Prostate gland (tissue), 2 donors: ENCODE measurements at regions not wholly inside any gene's neighbourhood (a gene's known extent, or its start where the extent isn't known, plus 50 kb on each side); places are given as distances from the start of the nearest gene placed in this dataset.
"Not testable (repeated sequence)": the region's sequence is repeated elsewhere in the genome, so short reads cannot be mapped to it uniquely, and the experiment has no call there.

Source experiments
- DNase-seq: peaks from one replicate; pipeline ENCODE4 v3.0.0-alpha.2; 2019; ENCODE audit warnings: low spot score
- H3K27ac ChIP-seq, 2 donors: fragments of 200-600 bp; sonication (generic); 2 replicates each; pipeline ENCODE4 v1.5.1; 2017 to 2019
- H3K27me3 ChIP-seq: fragments of 200-600 bp; sonication (generic); replicated peaks from 2 replicates; pipeline ENCODE4 v1.5.1; 2019; ENCODE audit not compliant: insufficient read depth
- H3K36me3 ChIP-seq, 2 donors: fragments of 200-600 bp; sonication (generic); 1 replicate in 1 of 2; 2 replicates in 1 of 2; pipeline versions ENCODE4 v1.5.1 to v1.8.1; 2017 to 2019
- H3K4me1 ChIP-seq: fragments of 200-600 bp; sonication (generic); replicated peaks from 2 replicates; pipeline ENCODE4 v1.5.1; 2019
- H3K4me3 ChIP-seq, 2 donors: fragments of 200-600 bp; sonication (generic); 2 replicates each; pipeline ENCODE4 v1.5.1; 2017 to 2019
- H3K9me3 ChIP-seq: fragments of 200-600 bp; sonication (generic); 2 replicates; pipeline ENCODE4 v1.5.1; 2017
- CTCF ChIP-seq, 4 experiments: fragments of 200-600 bp in 2 of 4; fragments of 450-650 bp in 2 of 4; sonication (generic) in 2 of 4; IDR thresholded peaks; 1 replicate in 3 of 4; 2 replicates in 1 of 4; pipeline ENCODE4 v1.5.1; 2016 to 2019; ENCODE audit warnings: antibody characterized with exemption in 4 of 4, mild to moderate bottlenecking in 2 of 4, moderate library complexity in 2 of 4
- POLR2A ChIP-seq: fragments of 450-650 bp; IDR thresholded peaks from one replicate; pipeline ENCODE4 v1.6.1; 2016; ENCODE audit warnings: antibody characterized with exemption, mild to moderate bottlenecking
- POLR2AphosphoS5 ChIP-seq: sonication (generic); formaldehyde crosslinking; IDR thresholded peaks from one replicate; pipeline ENCODE4 v1.6.1; 2017; ENCODE audit warnings: antibody characterized with exemption
- WGBS: methylation state at CpG from one replicate; pipeline ENCODE4 v1.1.5; 2018; 5-methylcytosine and 5-hydroxymethylcytosine counted together
- intact Hi-C: fragments of 100-400 bp; cut with DNase I; formaldehyde crosslinking; loops from one replicate; pipeline ENCODE4 v1.14.2; 2022

- intact Hi-C loops: no loop called here
- Histone ChIP-seq H3K4me1 (no peaks in the 10 kb centered on the region), H3K9me3 (no peaks in the 10 kb centered on the region), H3K27ac (no peak overlapping the region), H3K36me3 (no peaks in the 10 kb centered on the region), H3K27me3 (no peaks in the 10 kb centered on the region), H3K4me3 (no peak overlapping the region)
- no peak for DNase-seq
- 56% methylated on average over 9 of the region's 9 CpGs for WGBS
- TF ChIP-seq POLR2AphosphoS5 (no peak), POLR2A (no peak), CTCF (IDR thresholded peaks at IDR 0.05) (no peak)
These were observed 799.3 kb downstream of the BCL11A start for GRCh38 chr2:59754011-59754735.

- WGBS: 68% methylated on average over 1 of the region's 1 CpG
- no peak for TF ChIP-seq POLR2A
- no peak for TF ChIP-seq POLR2AphosphoS5
- TF ChIP-seq CTCF (IDR thresholded peaks at IDR 0.05): no peak
These were observed 800.9 kb downstream of the BCL11A start for GRCh38 chr2:59752512-59752911.

GRCh38 chr2:59752071-59752470, 801.4 kb downstream of the BCL11A start:
- H3K27ac ChIP-seq: no peak overlapping the region
- intact Hi-C loops: no loop called here
- DNase-seq: no peak
- WGBS: 73% methylated on average over 2 of the region's 2 CpGs
- H3K4me1 ChIP-seq: no peaks in the 10 kb centered on the region
- no peaks in the 10 kb centered on the region for H3K9me3 ChIP-seq
- no peaks in the 10 kb centered on the region for H3K27me3 ChIP-seq
- TF ChIP-seq CTCF (IDR thresholded peaks at IDR 0.05) (no peak), POLR2AphosphoS5 (no peak), POLR2A (no peak)
- no peak overlapping the region for H3K4me3 ChIP-seq
- no peaks in the 10 kb centered on the region for H3K36me3 ChIP-seq

More at GRCh38 chr2:59752512-59752911, 800.9 kb downstream of the BCL11A start:
- DNase-seq: no peak
- Histone ChIP-seq H3K4me3 (no peak overlapping the region), H3K27ac (no peak overlapping the region), H3K9me3 (no peaks in the 10 kb centered on the region), H3K27me3 (no peaks in the 10 kb centered on the region), H3K4me1 (no peaks in the 10 kb centered on the region), H3K36me3 (no peaks in the 10 kb centered on the region)
- intact Hi-C loops: no loop called here

- WGBS: 96% methylated on average over 4 of the region's 4 CpGs
- H3K4me1 ChIP-seq, DNase-seq, H3K9me3 ChIP-seq, H3K36me3 ChIP-seq, H3K27me3 ChIP-seq, intact Hi-C loops, H3K4me3 ChIP-seq, H3K27ac ChIP-seq: not testable (repeated sequence)
These were observed 802.2 kb downstream of the BCL11A start for GRCh38 chr2:59751214-59751613.

- intact Hi-C loops: no loop called here
- TF ChIP-seq CTCF (IDR thresholded peaks at IDR 0.05): no peak
- Histone ChIP-seq H3K27ac (no peak overlapping the region), H3K4me3 (no peak overlapping the region), H3K36me3 (no peaks in the 10 kb centered on the region), H3K4me1 (no peaks in the 10 kb centered on the region), H3K27me3 (no peaks in the 10 kb centered on the region), H3K9me3 (no peaks in the 10 kb centered on the region)
- 68% methylated on average over 1 of the region's 1 CpG for WGBS
- DNase-seq: no peak
These were observed 807.2 kb downstream of the BCL11A start for GRCh38 chr2:59746291-59746690.
